22Rv1 (cell line): ENCODE measurements at regions not wholly inside any gene's neighbourhood (a gene's known extent, or its start where the extent isn't known, plus 50 kb on each side); places are given as distances from the start of the nearest gene placed in this dataset.

Experiments used
- CTCF ChIP-seq: fragments of 450-650 bp; IDR thresholded peaks from 2 replicates; pipeline ENCODE4 v1.5.1; 2017; ENCODE audit warnings: mild to moderate bottlenecking
- ZFX ChIP-seq: fragments of 450-650 bp; IDR thresholded peaks from 2 replicates; pipeline ENCODE4 v1.6.1; 2017; ENCODE audit warnings: antibody characterized with exemption, borderline replicate concordance

- TF ChIP-seq CTCF (no peak), ZFX (no peak)
Observed at GRCh38 chr6:134830940-134831339, 119.0 kb downstream of the ALDH8A1 start.
